GM18499 (cell line): ENCODE measurements at regions not wholly inside any gene's neighbourhood (a gene's known extent, or its start where the extent isn't known, plus 50 kb on each side); places are given as distances from the start of the nearest gene placed in this dataset.

Experiments
- ATAC-seq: cut with Tn5 transposase; IDR thresholded peaks from one replicate; pipeline ENCODE4 v1.9.1; 2021; ENCODE audit warnings: moderate number of reproducible peaks; ENCODE audit not compliant: insufficient read depth, unreplicated experiment

DNA sequence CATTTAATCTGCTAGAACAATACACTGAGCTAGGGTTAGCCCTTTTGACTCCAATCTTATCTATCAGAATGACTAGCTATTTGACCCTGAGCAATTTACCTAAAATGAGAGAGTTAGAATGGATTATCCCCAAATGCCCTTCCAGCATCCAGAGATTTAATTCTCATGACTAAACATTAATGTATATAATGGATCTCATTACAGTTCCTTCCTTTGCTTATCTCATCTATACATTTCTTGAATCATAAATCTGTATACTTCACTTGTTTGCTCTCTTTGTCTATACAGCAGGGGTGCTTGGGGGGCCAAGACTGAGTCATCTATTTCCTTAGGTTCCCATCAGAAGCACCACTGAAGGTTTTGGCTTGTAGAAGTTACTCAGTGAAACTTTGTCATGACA is 565.8 kb downstream of the IGSF11 start:
- ATAC-seq = no peak

DNA sequence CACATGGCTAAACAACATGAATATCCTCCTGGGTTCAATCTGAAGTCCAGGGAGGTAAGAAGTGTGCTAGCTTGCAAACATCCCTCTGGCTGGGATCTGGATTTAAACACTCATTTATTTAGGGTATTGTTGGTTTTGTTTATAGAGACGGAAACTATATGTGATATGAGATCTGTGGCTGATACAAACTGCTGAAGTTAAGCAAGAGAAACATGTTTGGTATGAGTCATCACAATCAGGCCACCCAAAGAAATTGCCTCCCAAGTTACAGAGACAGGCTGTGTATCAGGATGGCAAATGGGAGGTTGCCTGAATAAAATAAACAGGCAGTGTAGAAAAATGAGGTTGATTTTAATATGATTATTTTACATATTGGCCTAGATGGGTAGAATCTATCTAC is 562.1 kb downstream of the IGSF11 start:
- ATAC-seq = no peak

DNA sequence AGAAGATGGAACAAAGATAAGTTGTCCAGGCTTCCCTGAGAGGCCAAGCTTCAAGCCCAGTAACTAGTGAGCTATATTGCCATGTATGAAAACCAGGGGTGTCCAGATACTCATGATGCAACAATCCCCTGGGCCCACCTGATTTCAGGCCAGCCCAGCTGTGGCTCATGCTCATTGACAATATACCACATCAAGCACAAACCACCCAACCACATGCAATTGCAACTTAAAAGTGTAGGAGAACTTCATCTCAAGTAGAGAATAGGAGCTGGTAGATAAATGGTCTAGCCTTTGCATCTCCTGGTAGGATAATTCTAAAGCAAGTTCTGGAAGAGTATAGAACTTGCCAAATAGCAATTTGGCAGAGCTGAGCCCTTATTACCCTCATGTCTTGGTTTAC is 561.3 kb downstream of the IGSF11 start:
- no peak for ATAC-seq

DNA sequence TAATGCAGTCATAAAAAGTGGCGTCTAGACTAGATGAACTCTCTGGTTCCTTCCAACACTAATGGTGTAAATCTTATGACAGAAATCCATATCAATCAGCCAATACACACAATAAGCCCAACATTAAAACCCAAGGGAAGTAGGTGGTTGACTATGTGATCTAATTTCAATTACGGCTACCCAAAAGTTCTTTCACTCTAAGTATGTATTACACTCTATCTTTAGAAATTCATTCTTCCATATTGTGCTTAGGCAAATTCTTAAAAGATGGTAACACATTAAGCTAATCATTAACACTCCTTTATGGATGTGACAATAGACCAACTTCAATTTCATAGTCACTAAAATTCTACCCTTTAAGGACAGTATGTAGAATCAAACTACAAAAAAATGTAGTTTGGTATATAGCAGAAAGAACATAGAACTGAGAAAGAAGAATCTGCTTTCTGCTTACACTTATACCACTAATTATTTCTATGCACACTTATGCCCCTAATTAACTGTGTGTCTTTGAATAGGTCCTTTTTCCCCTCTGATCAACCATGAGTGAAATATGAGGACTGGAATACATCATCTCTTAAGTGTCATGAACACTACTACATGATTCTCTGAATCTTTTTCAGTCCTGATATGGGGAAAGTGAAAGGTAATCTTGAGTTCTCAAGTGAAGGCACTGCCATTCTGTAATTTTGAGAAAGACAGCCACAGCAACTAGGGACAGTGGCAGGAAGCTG is 557.6 kb downstream of the IGSF11 start:
- ATAC-seq = no peak

DNA sequence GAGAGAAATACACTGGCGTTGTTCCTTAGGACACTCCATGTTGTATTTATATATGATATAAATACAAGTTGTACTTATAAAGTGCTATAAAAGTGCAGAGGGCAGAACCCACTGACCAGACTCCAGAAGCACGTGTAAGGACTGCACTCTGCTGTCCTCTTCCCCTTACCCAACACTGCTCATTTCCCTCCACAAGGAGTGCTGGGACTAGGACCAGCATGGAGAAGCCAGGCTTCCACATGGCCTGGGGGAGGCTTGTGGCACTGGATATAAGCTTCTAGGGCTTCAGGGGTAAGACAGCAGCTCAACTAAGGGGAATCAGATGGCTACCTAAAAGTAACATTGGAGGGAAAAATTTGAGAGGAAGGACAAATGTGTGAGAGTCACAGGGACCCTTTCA is 556.9 kb downstream of the IGSF11 start:
- ATAC-seq = no peak

DNA sequence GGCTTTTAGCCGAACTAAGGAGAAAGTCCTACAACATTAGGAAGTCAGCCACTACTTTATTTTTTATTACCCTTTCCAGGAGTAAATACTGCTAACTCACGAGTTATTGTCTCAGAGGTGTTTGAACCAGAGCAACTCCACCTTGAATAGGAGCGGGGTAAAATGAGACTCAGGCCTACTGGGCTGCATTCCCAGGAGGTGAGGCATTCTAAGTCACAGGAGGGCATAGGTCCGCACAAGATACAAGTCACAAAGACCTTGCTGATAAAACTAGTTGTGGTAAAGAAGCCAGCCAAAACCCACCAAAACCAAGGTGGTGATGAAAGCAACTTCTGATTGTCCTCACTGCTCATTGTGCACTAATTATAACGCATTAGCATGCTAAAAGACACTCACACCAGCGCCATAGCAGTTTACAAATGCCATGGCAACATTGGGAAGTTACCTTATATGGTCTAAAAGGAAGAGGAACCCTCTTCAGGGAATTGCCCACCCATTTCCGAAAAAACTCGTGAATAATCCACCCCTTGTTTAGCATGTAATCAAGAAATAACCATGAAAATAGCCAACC is 555.9 kb downstream of the IGSF11 start:
- ATAC-seq = no peak

DNA sequence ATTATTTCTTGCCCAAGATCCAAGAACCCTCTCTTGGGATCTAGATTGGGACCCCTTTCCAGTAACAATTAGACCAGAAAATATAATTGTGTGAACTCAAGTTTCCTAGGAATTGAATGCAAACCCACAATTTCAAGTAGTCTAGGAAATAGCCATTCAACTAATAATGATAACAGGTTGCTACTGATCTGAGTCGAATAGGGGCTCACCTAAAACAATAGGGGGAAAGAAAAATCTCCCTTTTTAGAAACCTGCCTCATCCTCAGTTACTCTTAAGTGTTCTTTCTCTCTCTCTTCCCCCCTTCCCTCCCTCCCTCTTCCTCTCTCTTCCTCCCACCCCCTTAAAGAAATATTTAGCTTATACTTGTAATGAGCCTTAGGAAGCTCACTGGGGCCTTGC is 555.3 kb downstream of the IGSF11 start:
- no peak for ATAC-seq

DNA sequence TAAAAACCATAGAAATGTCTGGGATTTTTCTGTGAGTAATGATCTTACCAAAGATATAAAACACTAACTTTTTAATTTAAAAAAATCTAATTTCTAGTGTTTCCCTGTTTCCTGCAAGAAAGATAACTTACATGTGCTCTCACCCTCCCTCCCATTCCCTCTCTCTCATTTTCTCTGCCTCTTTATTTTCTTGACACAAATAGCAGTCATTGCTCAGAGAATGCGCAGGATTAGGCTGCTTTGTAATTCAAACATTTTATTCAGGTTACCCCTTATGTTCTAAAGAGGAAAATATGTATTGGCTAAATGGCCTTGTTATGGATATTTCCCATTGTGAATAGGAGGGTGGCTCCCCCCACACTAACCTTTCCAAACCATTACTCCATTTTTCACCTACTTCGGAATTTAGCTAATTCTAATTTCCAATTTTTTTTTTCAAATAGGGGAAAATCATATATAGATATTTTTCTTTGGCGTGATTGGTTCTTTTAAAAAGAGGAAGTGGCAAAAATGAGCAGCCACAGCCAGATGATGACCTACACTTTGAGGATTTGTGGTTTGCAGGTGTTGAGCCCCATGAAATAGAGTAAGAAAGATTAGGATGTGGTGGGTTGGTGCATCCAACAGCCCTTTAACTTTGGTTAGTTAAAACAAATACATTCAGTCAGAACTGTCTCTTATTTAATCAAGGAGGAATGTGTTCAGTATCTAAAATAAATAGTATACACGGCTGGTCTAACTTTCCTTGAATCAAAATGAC is 554.4 kb downstream of the IGSF11 start:
- peak; percentile 52 for ATAC-seq

DNA sequence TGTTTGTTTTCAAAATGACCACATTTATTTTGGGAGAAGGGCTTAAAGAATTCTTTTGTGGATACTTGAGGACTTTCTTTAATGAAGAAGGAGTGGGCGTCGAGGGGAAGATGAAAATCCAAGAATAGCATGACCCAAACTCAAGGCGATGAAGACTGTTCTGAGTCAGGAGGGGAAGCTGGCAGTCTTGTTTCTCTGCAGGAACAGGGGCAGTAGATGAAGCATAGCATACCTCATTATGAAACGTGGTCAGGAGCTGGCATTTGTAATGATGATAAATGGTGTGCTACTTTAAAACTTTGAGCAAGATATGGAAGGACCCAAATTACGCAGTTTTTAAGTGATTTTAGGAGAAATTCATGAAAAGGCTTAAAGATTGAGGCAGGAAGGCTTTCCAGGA is 549.0 kb downstream of the IGSF11 start:
- ATAC-seq = no peak

DNA sequence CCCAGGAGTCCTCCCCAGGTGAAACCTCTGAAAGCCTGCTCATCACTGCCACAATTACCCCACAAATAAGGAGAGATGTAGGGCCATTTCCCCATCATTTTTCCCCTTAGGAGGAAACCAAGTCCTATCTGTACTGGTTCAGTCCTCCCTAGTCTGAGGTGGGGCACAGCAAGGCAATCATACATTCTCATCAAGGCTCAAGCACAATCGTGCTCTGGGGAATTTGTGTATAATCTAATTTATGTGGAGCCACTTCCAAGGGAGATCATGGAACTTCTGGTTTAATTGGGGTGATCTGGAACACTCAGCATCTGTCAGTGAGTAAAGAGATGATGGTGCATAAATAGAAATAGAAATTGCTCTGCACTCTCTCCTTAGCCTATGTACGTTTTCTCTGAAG is 546.9 kb downstream of the IGSF11 start:
- ATAC-seq = no peak

DNA sequence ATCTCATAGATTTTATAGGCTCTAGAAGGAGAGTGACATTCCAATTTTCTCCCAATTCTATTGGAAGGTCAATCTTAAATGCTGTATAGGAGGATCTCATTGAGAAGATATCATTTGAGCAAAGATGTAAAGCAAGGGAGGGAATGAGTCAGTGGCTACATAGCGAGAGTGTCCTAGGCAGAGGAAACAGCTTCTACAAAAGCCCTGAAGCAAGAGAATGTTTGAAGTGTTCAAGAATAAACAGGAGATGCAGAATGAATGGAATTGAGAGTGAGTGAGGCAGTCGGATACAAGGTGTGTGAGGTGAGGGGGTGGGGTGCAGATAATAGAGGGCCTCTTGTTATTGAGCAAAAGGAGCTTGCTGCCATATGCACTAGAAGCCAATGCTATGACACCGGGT is 545.9 kb downstream of the IGSF11 start:
- ATAC-seq = no peak

DNA sequence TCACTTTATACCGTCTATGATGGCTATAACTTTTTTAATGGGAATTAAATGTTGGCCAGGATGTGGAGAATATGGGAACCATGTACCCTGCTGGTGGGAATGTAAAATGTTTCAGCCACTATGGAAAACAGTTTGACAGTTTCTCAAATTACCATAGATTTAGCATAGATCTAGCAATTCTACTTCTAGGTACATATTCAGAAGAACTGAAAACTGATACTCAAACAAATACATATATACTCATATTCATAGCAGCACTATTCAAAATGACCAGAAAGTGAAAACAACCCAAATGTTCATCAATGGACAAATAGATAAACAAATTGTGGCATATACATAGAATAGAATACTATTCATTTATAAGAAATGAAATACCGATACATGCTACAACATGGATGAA is 539.4 kb downstream of the IGSF11 start:
- ATAC-seq = no peak

DNA sequence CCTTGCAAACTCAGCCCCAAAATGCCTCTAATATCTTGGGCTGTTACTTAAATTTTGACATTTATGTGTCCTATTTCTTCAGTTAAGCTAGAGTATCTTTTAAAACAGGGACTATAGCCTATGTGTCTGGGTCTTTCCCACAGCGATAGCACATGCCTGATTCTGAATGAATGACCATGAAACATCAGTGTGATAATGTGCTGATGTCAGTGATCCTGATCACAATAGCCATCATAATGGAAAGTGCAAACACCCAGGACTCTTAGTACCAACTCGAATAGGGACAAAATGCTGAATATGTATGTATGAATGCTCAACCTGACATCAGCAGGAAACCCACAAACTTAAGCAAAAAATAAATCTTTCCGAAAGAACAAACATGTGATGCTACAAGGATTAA is 537.4 kb downstream of the IGSF11 start:
- ATAC-seq = no peak

DNA sequence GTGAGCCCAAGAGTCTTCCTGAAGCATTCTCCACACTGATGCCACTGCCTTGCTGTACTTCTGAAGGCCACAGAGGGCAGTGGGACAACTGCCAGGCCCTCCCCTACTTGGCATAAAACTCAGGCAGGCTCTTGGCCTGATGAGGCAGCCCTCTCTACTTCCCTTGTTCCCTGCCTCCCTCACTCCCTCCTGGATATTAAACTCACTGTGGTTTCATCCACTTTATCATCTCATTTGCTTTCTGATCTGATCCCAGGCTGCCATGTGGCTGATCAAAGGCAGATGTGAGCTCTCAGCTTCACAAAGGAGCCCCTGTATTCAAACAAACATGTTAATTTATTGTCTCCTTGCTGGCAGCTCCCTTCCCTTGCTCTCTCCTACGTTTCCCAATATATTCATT is 533.5 kb downstream of the IGSF11 start:
- no peak for ATAC-seq

DNA sequence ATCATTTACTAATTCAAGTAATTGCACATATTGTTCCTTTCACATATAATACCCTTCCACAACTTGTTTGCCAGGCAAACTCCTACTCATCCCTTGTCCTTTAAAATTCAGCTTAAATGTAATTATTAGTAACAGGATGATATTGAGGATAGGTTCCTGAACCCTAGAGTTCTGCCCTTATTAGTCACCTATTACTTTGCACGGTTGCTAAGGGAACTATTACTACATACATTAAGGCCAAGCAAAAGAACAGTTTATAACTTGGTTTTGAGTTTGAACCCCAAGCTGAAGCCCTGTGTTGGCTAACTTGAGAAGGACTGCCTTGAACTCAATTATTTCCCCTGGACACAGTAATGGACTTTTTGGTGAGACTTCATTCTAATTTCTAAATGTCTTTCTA is 529.7 kb downstream of the IGSF11 start:
- ATAC-seq = no peak

DNA sequence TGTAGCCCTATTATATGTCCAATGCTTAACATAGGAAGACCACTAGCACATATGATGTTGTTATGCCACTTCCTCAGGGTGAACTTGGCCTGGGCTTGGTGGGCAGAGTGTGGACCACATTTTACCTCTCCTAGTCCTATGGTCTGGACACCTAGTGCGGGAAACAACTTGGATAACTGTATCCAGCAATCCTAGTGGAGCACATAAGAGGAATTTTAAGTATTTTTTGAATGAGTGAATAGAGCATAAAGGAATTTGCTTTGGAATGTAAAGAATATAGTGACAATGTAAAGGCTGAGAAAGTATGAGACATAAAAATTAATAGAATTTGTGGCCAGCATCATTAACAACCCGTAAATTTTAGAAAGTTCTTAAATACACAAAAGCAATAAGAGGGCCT is 528.9 kb downstream of the IGSF11 start:
- ATAC-seq = no peak

DNA sequence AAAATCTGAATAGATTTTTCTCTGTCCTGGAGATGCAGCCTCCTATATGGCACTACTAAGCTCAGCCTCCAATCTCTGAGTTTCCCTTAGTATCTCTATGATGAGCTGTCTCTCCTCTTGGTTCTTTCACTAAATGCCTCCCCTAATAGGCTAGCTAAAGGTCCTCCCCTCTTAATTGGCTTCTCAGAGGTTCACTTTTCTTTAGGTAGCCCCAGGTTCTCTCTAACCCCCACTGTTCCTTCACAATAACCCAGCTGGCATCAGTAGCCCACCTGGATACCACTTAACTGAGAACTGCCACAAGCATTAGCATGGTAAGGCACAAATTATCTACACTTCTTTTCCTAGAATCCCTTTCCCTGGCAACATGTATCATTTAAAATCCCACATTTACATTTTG is 523.2 kb downstream of the IGSF11 start:
- ATAC-seq = no peak

DNA sequence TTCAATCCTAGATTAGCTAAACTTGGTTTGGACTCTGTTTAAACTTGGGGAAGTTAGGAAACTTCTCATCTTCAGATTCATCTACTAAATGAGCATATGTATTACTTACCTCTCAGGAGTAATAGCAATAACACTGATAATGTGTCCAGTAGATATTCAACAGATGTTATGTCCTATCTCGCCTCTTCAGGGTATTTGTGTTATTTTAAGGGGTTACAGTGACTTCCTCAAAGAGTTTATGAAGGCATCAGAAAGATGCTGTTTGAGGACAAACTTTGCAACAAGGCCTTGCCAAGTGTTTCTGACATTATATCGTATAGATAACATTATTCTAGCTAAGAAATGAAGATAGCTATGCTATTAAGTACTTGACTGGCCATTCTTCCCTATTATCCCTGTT is 522.3 kb downstream of the IGSF11 start:
- no peak for ATAC-seq

DNA sequence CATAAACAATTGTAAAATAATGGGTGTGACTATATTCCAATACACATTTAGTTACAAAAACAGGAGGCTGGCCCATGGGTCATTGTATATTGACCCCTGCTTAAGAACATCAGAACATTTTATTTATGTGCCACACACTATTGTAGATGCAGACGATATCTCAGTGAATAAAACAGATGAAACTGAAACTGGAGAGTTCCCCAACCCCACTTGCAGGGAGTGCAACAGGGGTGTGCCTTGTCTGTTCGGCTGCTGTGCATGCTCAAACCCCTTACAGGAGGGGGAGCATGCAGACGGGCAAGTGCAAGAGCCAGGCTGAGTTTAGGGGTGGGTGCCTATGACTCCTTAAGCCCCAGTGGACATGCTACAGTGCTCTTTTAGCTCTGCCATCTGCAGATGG is 509.6 kb downstream of the IGSF11 start:
- ATAC-seq = no peak

DNA sequence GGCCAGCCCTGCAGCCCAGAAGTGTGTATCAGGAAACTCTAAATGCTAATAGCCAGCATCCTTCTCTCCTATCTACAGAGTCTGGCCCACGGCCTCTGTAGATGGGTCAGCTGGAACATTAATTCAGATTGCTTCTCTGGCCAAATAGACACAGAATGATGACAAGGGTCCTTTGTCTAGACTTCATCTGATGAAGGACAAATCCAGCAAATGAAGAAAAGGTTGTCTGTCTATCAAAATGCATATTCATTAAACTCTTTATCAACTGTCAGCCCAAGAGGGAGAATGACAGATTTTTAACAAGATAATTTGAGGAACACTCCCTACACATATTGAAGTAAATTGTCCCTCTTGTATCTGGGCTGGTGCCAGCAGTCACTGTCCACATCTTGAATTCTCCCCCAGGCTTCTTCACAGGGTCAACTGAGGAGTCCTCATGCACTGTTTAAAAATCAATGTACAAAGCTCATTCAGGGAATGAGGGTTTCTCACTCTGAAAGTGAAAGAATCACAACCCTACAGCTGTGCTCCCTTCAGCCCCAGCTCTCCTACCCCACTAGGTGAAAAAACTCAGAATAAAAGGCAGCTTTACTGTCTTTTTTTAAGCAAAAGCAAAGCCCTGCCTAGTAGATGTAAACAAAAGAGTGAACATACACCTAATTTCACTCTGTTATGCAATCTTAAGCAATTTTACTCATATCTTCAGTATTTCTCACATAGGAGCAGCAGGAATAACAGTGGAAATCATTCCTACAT is 507.7 kb downstream of the IGSF11 start:
- ATAC-seq = peak; percentile 78

DNA sequence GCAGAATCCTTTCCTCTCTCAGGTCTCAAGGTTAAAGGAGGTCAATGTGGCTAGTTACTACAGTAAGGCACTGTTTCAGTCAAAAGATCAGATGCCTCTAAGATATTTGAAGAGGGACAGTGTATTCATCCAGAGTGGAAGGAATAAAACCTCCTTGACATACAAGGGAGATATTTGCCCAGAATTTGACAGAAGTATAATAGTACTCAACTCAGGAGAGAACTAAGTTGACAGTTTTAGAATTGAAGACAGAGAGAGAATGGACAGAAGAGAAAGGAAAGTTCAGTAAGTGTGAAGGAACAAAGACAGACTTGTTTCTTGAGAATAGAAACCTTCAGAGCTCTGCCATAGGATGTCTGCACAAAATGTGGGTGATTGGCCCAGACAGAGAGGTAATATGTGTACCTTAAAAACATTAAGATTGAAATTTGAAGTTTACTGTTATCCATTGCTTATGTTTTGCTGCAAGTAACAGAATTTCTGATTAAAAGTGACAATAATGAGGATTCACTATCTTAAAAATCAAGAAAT is 507.1 kb downstream of the IGSF11 start:
- peak; percentile 8 for ATAC-seq
